ENCODE measurements at regions not wholly inside any gene's neighbourhood (a gene's known extent, or its start where the extent isn't known, plus 50 kb on each side); places are given as distances from the start of the nearest gene placed in this dataset.

DNA sequence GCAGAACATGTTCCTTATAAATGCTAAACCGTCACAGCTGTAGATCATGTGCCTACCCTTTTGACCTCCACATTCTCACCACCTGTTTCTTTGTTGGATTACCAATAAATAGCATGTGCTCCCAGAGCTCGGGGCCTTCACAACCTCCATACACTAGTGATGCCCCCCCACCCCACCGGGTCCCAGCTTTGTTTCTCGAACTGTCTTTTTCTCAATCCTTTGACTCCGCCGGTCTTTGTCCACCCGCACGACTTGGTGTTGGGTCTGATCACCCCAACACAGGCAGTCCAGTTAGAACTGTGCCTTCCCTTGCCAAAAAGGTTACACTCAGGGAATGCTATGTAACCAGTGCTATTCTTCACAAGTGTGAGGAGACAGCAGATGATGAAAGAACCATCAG lies 485.9 kb upstream of the C9orf72 start:
- no peak overlapping the region for H3K9ac ChIP-seq (ENCODE audit: low read length)
- no peaks in the 10 kb centered on the region for H3K9me3 ChIP-seq (ENCODE audit: control insufficient read depth, low read length)
- no peak overlapping the region for H3K4me3 ChIP-seq (ENCODE audit: low read length)
- H3K27me3 ChIP-seq (replicated peaks; ENCODE audit: control insufficient read depth, insufficient read depth, low read length) = peaks cover under 1% of the 10 kb centered on the region
- no peaks in the 10 kb centered on the region for H3K36me3 ChIP-seq (ENCODE audit: control insufficient read depth, insufficient read depth, low read length, severe bottlenecking)
- no peak for DNase-seq (ENCODE audit: low read depth)
- no peaks in the 10 kb centered on the region for H3K4me1 ChIP-seq (ENCODE audit: control insufficient read depth, insufficient read depth, low read length)

DNA sequence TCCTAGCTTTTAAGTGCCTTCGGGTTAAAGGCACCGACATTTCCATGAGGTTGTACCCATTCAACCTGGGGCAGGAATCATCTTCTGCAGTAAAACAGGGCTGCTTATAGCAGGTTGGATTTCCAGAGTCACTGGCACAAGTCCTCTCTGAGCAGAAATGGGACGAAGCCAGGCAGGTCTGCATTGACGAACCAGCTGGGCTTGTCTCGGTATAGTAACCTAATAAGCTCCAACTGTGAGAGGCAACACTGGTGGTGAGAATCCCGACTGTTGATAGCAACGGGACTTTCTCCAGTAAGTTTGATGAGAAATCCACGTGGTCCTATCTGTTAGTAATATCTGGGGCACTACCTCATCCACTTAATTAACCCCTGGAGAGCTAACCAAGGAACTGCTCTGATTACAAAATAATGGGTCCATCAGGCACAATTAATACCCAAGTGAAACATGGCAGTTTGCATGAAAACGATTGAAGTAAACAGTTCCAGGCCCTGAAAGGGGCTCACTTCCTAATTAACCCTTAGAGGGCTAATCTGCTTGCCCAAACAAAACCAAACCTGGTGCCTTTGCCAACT lies 491.0 kb upstream of the C9orf72 start:
- DNase-seq (ENCODE audit: low read depth) = no peak
- Histone ChIP-seq H3K36me3 (ENCODE audit: control insufficient read depth, insufficient read depth, low read length, severe bottlenecking) (no peaks in the 10 kb centered on the region), H3K4me3 (ENCODE audit: low read length) (no peak overlapping the region)

DNA sequence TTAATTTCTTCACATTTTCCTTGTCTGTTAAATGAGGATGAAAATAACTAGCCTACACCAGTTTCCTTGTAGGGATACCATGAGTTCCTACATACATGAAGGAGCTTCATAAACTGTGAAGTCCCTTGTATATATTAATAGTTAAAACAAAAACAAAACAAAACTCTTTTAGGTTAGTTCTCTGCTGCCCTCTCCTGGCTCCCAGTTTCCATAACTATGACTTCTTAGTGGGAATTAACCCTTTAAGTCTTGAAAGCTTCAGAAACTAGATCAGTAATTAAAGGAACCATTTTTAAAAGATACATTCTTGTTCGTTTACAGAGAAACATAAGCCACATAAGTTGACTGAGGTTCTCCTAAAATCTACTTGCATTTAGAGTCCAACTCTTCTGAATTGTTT lies 500.0 kb upstream of the C9orf72 start:
- H3K9me3 ChIP-seq (ENCODE audit: control insufficient read depth, low read length) = no peaks in the 10 kb centered on the region
- no peaks in the 10 kb centered on the region for H3K36me3 ChIP-seq (ENCODE audit: control insufficient read depth, insufficient read depth, low read length, severe bottlenecking)
- peak; percentile 54 for DNase-seq (ENCODE audit: low read depth)
- H3K9ac ChIP-seq (ENCODE audit: low read length) = no peak overlapping the region
- H3K4me3 ChIP-seq (ENCODE audit: low read length) = no peak overlapping the region
- no peaks in the 10 kb centered on the region for H3K27me3 ChIP-seq (replicated peaks; ENCODE audit: control insufficient read depth, insufficient read depth, low read length)
- no peaks in the 10 kb centered on the region for H3K4me1 ChIP-seq (ENCODE audit: control insufficient read depth, insufficient read depth, low read length)

More for the DNA sequence above, 491.0 kb upstream of the C9orf72 start:
- Histone ChIP-seq H3K27me3 (replicated peaks; ENCODE audit: control insufficient read depth, insufficient read depth, low read length) (peaks cover 7% of the 10 kb centered on the region), H3K9ac (ENCODE audit: low read length) (no peak overlapping the region), H3K9me3 (ENCODE audit: control insufficient read depth, low read length) (no peaks in the 10 kb centered on the region), H3K4me1 (ENCODE audit: control insufficient read depth, insufficient read depth, low read length) (no peaks in the 10 kb centered on the region)

DNA sequence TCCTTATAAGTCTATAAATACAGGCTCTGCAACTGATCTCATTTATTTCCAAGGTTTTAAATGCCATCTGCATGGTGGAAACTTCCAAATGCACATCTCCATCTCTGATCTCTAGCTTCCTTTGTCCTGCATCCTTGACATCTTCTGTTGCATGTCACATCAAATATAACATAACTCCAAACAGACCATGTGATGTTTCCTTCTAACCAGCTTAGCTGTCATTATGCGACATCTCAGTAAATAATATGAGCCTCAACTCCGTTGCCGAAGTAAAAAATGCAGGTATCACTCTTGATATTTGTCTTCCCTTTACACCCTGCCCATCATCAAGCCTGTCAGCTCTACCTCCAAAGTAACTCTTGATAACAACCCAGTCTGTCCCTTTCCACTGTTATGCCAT lies 506.4 kb upstream of the C9orf72 start:
- DNase-seq (ENCODE audit: low read depth) = no peak
- Histone ChIP-seq H3K9ac (ENCODE audit: low read length) (no peak overlapping the region), H3K36me3 (ENCODE audit: control insufficient read depth, insufficient read depth, low read length, severe bottlenecking) (no peaks in the 10 kb centered on the region), H3K9me3 (ENCODE audit: control insufficient read depth, low read length) (no peaks in the 10 kb centered on the region), H3K4me1 (ENCODE audit: control insufficient read depth, insufficient read depth, low read length) (no peaks in the 10 kb centered on the region), H3K27me3 (replicated peaks; ENCODE audit: control insufficient read depth, insufficient read depth, low read length) (no peaks in the 10 kb centered on the region), H3K4me3 (ENCODE audit: low read length) (no peak overlapping the region)

DNA sequence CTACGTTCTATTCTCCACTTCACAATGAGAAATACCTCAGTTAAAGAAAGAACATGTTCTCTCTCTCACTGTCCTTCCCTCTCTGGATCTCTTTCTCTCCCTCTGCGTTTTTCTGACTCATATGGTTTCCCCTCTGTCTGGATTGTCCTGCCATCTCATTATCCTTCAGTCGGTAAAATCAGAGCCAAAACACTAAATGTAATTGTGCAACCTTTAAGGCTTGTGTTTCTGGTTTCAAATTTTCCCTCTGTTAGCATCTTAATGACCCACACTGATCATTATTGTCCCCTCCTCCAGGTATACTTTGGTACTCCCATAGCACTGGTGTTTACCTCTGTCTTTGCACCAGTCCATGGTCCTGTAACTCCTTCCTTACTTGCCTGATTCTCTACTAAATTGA lies 509.4 kb upstream of the C9orf72 start:
- Histone ChIP-seq H3K4me1 (ENCODE audit: control insufficient read depth, insufficient read depth, low read length) (no peaks in the 10 kb centered on the region), H3K36me3 (ENCODE audit: control insufficient read depth, insufficient read depth, low read length, severe bottlenecking) (no peaks in the 10 kb centered on the region), H3K9me3 (ENCODE audit: control insufficient read depth, low read length) (no peaks in the 10 kb centered on the region), H3K4me3 (ENCODE audit: low read length) (no peak overlapping the region), H3K9ac (ENCODE audit: low read length) (no peak overlapping the region), H3K27me3 (replicated peaks; ENCODE audit: control insufficient read depth, insufficient read depth, low read length) (no peaks in the 10 kb centered on the region)
- no peak for DNase-seq (ENCODE audit: low read depth)

DNA sequence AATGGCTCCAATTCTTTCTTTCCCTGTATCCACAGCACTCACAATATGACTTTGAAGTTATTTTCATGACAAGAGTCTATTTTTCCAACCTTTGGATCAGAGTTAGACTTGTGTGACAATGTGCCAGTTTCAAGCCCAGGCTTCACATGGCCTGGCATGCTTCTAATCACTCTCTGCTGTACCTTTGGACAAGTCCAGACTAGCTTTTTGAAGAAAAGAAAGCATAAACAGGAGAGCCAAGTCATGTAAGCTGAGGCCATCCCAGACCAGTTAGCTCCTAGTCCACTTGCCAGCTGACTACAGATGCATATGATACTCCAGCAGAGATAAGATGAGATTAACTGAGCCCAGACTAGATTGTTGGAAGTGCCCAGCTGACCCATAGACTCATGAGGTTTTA lies 513.6 kb upstream of the C9orf72 start:
- Histone ChIP-seq H3K4me1 (ENCODE audit: control insufficient read depth, insufficient read depth, low read length) (no peaks in the 10 kb centered on the region), H3K36me3 (ENCODE audit: control insufficient read depth, insufficient read depth, low read length, severe bottlenecking) (no peaks in the 10 kb centered on the region), H3K27me3 (replicated peaks; ENCODE audit: control insufficient read depth, insufficient read depth, low read length) (no peaks in the 10 kb centered on the region), H3K9ac (ENCODE audit: low read length) (no peak overlapping the region), H3K9me3 (ENCODE audit: control insufficient read depth, low read length) (no peaks in the 10 kb centered on the region), H3K4me3 (ENCODE audit: low read length) (no peak overlapping the region)
- DNase-seq (ENCODE audit: low read depth) = no peak

DNA sequence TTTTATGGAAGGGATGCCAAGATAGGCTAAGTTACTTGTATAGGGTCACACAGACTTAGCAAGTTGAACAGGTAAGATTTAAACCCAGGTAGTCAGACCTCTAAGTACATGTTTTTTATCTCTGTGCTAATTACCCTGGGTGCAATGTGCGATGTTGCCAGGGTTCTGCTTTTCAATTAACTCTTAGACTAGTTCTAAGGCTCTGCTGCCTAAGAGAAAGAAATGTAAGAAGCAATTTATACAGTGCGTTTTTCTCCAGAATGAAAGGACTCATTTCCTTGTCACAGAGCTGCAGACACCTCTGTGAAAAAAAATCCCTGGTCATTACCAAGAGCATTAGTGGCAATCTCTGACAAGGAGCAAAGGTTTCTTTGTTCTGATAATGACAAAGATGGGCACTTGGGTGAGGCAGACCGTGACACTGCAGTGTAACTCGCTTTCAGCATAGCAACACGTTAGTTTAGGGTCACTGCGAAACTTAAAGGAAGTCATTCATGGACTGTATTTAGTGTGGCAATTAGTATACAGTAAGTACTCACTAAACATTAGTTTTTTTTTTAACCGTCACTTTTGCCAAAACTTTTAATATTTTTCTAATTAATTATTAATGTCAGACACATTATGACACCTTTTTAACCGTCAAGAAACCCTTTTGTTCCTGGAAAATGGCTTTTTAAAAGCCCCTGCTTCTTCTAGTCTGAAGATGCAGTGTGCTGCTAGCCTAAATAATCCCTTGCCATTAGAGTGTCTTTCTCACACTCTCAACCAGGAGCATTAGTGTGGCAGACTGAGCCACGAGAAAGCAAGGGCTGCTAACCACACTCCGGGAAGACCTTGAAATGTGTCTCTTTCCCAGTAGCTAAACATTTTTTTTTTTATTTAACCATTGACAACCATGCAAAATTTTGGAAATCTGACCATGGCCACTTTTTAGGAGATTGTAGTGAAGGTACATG lies 520.0 kb upstream of the C9orf72 start:
- no peaks in the 10 kb centered on the region for H3K9me3 ChIP-seq (ENCODE audit: control insufficient read depth, low read length)
- H3K4me3 ChIP-seq (ENCODE audit: low read length) = no peak overlapping the region
- H3K36me3 ChIP-seq (ENCODE audit: control insufficient read depth, insufficient read depth, low read length, severe bottlenecking) = no peaks in the 10 kb centered on the region
- no peak overlapping the region for H3K9ac ChIP-seq (ENCODE audit: low read length)
- no peak for DNase-seq (ENCODE audit: low read depth)
- H3K4me1 ChIP-seq (ENCODE audit: control insufficient read depth, insufficient read depth, low read length) = no peaks in the 10 kb centered on the region
- no peaks in the 10 kb centered on the region for H3K27me3 ChIP-seq (replicated peaks; ENCODE audit: control insufficient read depth, insufficient read depth, low read length)

DNA sequence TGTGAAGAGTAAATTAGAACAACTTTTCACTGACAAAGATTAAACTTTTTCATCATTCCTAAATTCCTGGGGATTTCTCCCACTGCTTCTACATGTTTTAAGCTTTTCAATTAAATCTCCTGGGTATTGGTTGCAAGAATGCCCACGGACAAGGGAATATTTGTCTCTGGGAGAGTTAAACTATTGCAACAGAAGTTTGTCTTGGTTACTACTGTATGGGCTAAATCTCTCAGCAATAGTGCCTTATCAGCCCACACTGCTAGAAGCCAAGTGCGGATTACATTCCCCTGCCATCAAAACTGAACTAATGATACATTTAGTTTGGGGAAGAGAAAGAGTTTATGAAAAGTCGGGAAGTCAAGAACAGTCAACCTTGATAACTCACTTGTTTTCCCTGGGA lies 528.2 kb upstream of the C9orf72 start:
- no peak for DNase-seq (ENCODE audit: low read depth)
- no peaks in the 10 kb centered on the region for H3K36me3 ChIP-seq (ENCODE audit: control insufficient read depth, insufficient read depth, low read length, severe bottlenecking)
- no peak overlapping the region for H3K9ac ChIP-seq (ENCODE audit: low read length)
- no peaks in the 10 kb centered on the region for H3K27me3 ChIP-seq (replicated peaks; ENCODE audit: control insufficient read depth, insufficient read depth, low read length)
- no peak overlapping the region for H3K4me3 ChIP-seq (ENCODE audit: low read length)
- no peaks in the 10 kb centered on the region for H3K4me1 ChIP-seq (ENCODE audit: control insufficient read depth, insufficient read depth, low read length)
- no peaks in the 10 kb centered on the region for H3K9me3 ChIP-seq (ENCODE audit: control insufficient read depth, low read length)

DNA sequence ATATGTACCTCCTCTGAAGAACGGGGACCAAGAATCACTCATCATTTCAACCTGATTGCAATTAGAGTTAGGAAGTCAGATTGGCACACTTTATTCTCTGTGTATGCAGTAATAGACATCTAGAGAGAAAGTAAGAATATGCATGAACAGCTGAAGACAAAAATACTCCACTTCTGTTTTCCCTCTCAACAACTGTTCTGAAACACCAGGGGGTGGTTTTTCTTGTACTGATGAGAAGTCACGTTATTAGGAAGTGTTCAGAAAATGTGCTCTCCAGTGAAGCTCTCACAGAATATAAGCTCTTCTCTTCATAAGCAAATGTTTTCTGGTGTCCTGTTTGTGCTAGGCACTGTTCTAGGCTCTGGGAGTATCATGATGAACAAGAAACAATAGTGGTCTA lies 531.7 kb upstream of the C9orf72 start:
- H3K4me3 ChIP-seq (ENCODE audit: low read length) = no peak overlapping the region
- H3K9ac ChIP-seq (ENCODE audit: low read length) = no peak overlapping the region
- H3K4me1 ChIP-seq (ENCODE audit: control insufficient read depth, insufficient read depth, low read length) = no peaks in the 10 kb centered on the region
- H3K9me3 ChIP-seq (ENCODE audit: control insufficient read depth, low read length) = no peaks in the 10 kb centered on the region
- DNase-seq (ENCODE audit: low read depth) = no peak
- no peaks in the 10 kb centered on the region for H3K27me3 ChIP-seq (replicated peaks; ENCODE audit: control insufficient read depth, insufficient read depth, low read length)
- H3K36me3 ChIP-seq (ENCODE audit: control insufficient read depth, insufficient read depth, low read length, severe bottlenecking) = no peaks in the 10 kb centered on the region

DNA sequence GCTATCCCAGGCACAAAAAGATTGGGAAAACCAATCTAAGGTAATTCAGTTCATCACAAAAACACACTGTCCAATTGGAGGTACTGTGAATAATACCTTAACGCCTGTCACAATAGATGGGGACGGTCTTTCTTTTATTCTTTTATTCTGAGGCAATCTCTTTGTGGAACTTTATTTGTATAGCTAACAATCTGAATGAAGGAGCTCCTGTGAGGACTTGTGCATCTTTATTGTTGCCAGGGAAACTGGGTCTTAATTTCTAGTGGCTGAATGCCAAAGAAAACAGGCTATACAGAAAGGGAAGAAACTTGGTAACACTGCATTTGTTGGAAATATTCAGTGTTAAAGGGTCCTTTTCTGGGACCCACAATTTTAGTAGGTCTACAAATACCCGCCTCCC lies 546.9 kb upstream of the C9orf72 start:
- no peaks in the 10 kb centered on the region for H3K9me3 ChIP-seq (ENCODE audit: control insufficient read depth, low read length)
- no peaks in the 10 kb centered on the region for H3K4me1 ChIP-seq (ENCODE audit: control insufficient read depth, insufficient read depth, low read length)
- no peaks in the 10 kb centered on the region for H3K36me3 ChIP-seq (ENCODE audit: control insufficient read depth, insufficient read depth, low read length, severe bottlenecking)
- no peak for DNase-seq (ENCODE audit: low read depth)
- H3K4me3 ChIP-seq (ENCODE audit: low read length) = no peak overlapping the region
- H3K9ac ChIP-seq (ENCODE audit: low read length) = no peak overlapping the region
- no peaks in the 10 kb centered on the region for H3K27me3 ChIP-seq (replicated peaks; ENCODE audit: control insufficient read depth, insufficient read depth, low read length)

DNA sequence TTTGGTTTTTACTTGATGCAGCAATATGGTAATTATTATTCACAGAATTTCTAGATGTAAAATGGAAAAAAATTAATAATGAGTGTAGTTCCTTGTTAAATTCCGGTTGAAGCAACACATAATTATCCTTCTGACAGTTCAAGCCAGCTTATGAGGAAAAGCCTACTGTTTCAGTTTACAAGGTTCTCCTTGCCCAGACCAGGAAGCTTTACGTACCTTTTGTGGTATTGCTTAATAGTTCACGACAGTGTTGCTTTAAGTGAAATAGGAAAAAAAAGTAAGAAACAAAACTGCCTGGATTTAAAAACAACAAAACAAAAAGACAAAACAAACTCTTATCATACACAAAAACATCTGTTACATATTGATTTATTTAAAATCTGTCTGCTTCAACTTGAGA lies 547.3 kb upstream of the C9orf72 start:
- Histone ChIP-seq H3K36me3 (ENCODE audit: control insufficient read depth, insufficient read depth, low read length, severe bottlenecking) (no peaks in the 10 kb centered on the region), H3K4me3 (ENCODE audit: low read length) (no peak overlapping the region), H3K4me1 (ENCODE audit: control insufficient read depth, insufficient read depth, low read length) (no peaks in the 10 kb centered on the region), H3K9me3 (ENCODE audit: control insufficient read depth, low read length) (no peaks in the 10 kb centered on the region), H3K9ac (ENCODE audit: low read length) (no peak overlapping the region), H3K27me3 (replicated peaks; ENCODE audit: control insufficient read depth, insufficient read depth, low read length) (no peaks in the 10 kb centered on the region)
- no peak for DNase-seq (ENCODE audit: low read depth)

All from adipocyte (in vitro differentiated cells).